ENCODE measurements at regions not wholly inside any gene's neighbourhood (a gene's known extent, or its start where the extent isn't known, plus 50 kb on each side); places are given as distances from the start of the nearest gene placed in this dataset.
A peak's percentile ranks its signal among the peaks of the same experiment; 100 is the strongest.

GRCh38 chr7:20506175-20506574 lies 109.3 kb upstream of the ABCB5 start:
- no peak overlapping the region for H3K27ac ChIP-seq (ENCODE audit: low read depth in 1 of 2, low read length in 2 of 2)
- no peak overlapping the region for H3K4me3 ChIP-seq (replicated peaks in 1 of 3; ENCODE audit: low read depth in 2 of 3, low read length in 3 of 3)
- DNase-seq = no peak
- Mint-ChIP-seq H3K27ac (peak overlapping the region in 1 of 7 donors; percentile 33), H3K4me3 (no peak overlapping the region), H3K9me3 (peaks cover 2 to 11% (median 8%) of the 10 kb centered on the region in 7 donors), H3K36me3 (peaks cover 0 to 3% of the 10 kb centered on the region in 2 donors), H3K27me3 (ENCODE audit: low read depth in 3 of 3) (peaks cover 0 to 4% (median 0%) of the 10 kb centered on the region in 3 donors), H3K4me1 (peaks cover 23% of the 10 kb centered on the region)
- no peaks in the 10 kb centered on the region for H3K27me3 ChIP-seq (ENCODE audit: control insufficient read depth in 2 of 2, insufficient read depth in 2 of 2, low read length in 2 of 2)
- no peak overlapping the region for H3K4me2 ChIP-seq (replicated peaks; ENCODE audit: extremely low read depth, low read length, poor library complexity, severe bottlenecking)
- no peaks in the 10 kb centered on the region for H3K79me2 ChIP-seq (ENCODE audit: insufficient read depth, low read length)
- intact Hi-C loops (cut with micrococcal nuclease) = loop anchor here in 1 of 2 donors (5.0 to 10.0 kb wide), 2 partner anchors 34 to 89 kb away; no protein-coding TSS in a partner anchor
- peaks cover 19 to 30% of the 10 kb centered on the region in 2 donors for H3K4me1 ChIP-seq (ENCODE audit: control insufficient read depth in 1 of 2, insufficient read depth in 2 of 2, low read length in 2 of 2)
- no peak overlapping the region for H3K9ac ChIP-seq (ENCODE audit: insufficient read depth, low read length, poor library complexity, severe bottlenecking)
- TF ChIP-seq CTCF (IDR thresholded peaks at IDR 0.05) = no peak
- no peaks in the 10 kb centered on the region for H3K36me3 ChIP-seq (replicated peaks in 1 of 2; ENCODE audit: control insufficient read depth in 1 of 2, insufficient read depth in 2 of 2, low read length in 2 of 2)
- H4K20me1 ChIP-seq (ENCODE audit: insufficient read depth, low read length) = no peaks in the 10 kb centered on the region
- peaks cover 0 to 4% of the 10 kb centered on the region in 2 donors for H3K9me3 ChIP-seq (replicated peaks in 1 of 2; ENCODE audit: control insufficient read depth in 1 of 2, insufficient read depth in 1 of 2, low read length in 2 of 2)
- H2AFZ ChIP-seq (ENCODE audit: insufficient read depth, low read depth, low read length, poor library complexity, severe bottlenecking) = no peak overlapping the region
- 100% methylated on average over 1 of the region's 2 CpGs for WGBS (ENCODE audit: insufficient coverage)

GRCh38 chr7:20507157-20507556 lies 108.3 kb upstream of the ABCB5 start:
- H3K36me3 Mint-ChIP-seq = peaks cover 0 to 3% of the 10 kb centered on the region in 2 donors

More at GRCh38 chr7:20507157-20507556, 108.3 kb upstream of the ABCB5 start:
- Histone ChIP-seq H3K27ac (ENCODE audit: low read depth in 1 of 2, low read length in 2 of 2) (no peak overlapping the region), H3K36me3 (replicated peaks in 1 of 2; ENCODE audit: control insufficient read depth in 1 of 2, insufficient read depth in 2 of 2, low read length in 2 of 2) (no peaks in the 10 kb centered on the region), H3K27me3 (ENCODE audit: control insufficient read depth in 2 of 2, insufficient read depth in 2 of 2, low read length in 2 of 2) (no peaks in the 10 kb centered on the region), H2AFZ (ENCODE audit: insufficient read depth, low read depth, low read length, poor library complexity, severe bottlenecking) (no peak overlapping the region), H3K9ac (ENCODE audit: insufficient read depth, low read length, poor library complexity, severe bottlenecking) (no peak overlapping the region), H3K4me3 (replicated peaks in 1 of 3; ENCODE audit: low read depth in 2 of 3, low read length in 3 of 3) (no peak overlapping the region), H3K9me3 (replicated peaks in 1 of 2; ENCODE audit: control insufficient read depth in 1 of 2, insufficient read depth in 1 of 2, low read length in 2 of 2) (no peaks in the 10 kb centered on the region), H3K4me1 (ENCODE audit: control insufficient read depth in 1 of 2, insufficient read depth in 2 of 2, low read length in 2 of 2) (peaks cover 19 to 30% of the 10 kb centered on the region in 2 donors), H3K79me2 (ENCODE audit: insufficient read depth, low read length) (no peaks in the 10 kb centered on the region), H4K20me1 (ENCODE audit: insufficient read depth, low read length) (no peaks in the 10 kb centered on the region), H3K4me2 (replicated peaks; ENCODE audit: extremely low read depth, low read length, poor library complexity, severe bottlenecking) (no peak overlapping the region)
- intact Hi-C loops (cut with micrococcal nuclease) = loop anchor here in 1 of 2 donors (5.0 to 10.0 kb wide), 2 partner anchors 35 to 88 kb away; no protein-coding TSS in a partner anchor
- no peak overlapping the region for H3K4me3 Mint-ChIP-seq
- no peak for TF ChIP-seq CTCF (IDR thresholded peaks at IDR 0.05)
- H3K4me1 Mint-ChIP-seq = peaks cover 23% of the 10 kb centered on the region
- DNase-seq = no peak
- H3K27me3 Mint-ChIP-seq (ENCODE audit: low read depth in 3 of 3) = peaks cover 0 to 1% (median 0%) of the 10 kb centered on the region in 3 donors
- H3K27ac Mint-ChIP-seq = no peak overlapping the region
- H3K9me3 Mint-ChIP-seq = peaks cover 0 to 6% (median 4%) of the 10 kb centered on the region in 7 donors
- WGBS (ENCODE audit: insufficient coverage) = no CpG with 5 or more reads among the region's 1 CpG

Measured in CD14-positive monocyte (primary cell).